Epithelial cell of esophagus (primary cell): ENCODE measurements at regions not wholly inside any gene's neighbourhood (a gene's known extent, or its start where the extent isn't known, plus 50 kb on each side); places are given as distances from the start of the nearest gene placed in this dataset.

Experiments used
- DNase-seq: peaks from one replicate; pipeline ENCODE4 v3.0.0; 2010; ENCODE audit warnings: low read depth
- H3K4me3 ChIP-seq: 2 replicates; pipeline ENCODE4 v1.5.1; 2011; ENCODE audit warnings: mild to moderate bottlenecking, low read length, control low read depth
- CTCF ChIP-seq: IDR thresholded peaks from 2 replicates; pipeline ENCODE4 v1.5.1; 2011; ENCODE audit warnings: low read depth, mild to moderate bottlenecking, low read length, control low read depth, inconsistent platforms; ENCODE audit not compliant: insufficient read depth; ENCODE audit errors: missing control alignments

GRCh38 chr2:14511541-14511940 lies 121.0 kb upstream of the LRATD1 start:
- no peak for DNase-seq
- TF ChIP-seq CTCF = no peak
- no peak overlapping the region for H3K4me3 ChIP-seq

- TF ChIP-seq CTCF = no peak
- no peak overlapping the region for H3K4me3 ChIP-seq
- DNase-seq = no peak
Measured at GRCh38 chr2:14513903-14514302, 118.6 kb upstream of the LRATD1 start.

- no peak overlapping the region for H3K4me3 ChIP-seq
- peak; percentile 91 for DNase-seq
- TF ChIP-seq CTCF = no peak
Measured at GRCh38 chr2:14516844-14517243, 115.7 kb upstream of the LRATD1 start.

GRCh38 chr2:14517731-14518130 lies 114.8 kb upstream of the LRATD1 start:
- no peak for TF ChIP-seq CTCF
- DNase-seq = peak; percentile 37

GRCh38 chr2:14520385-14520945 lies 112.1 kb upstream of the LRATD1 start:
- DNase-seq = no peak
- no peak overlapping the region for H3K4me3 ChIP-seq
- no peak for TF ChIP-seq CTCF

More at GRCh38 chr2:14517731-14518130, 114.8 kb upstream of the LRATD1 start:
- H3K4me3 ChIP-seq = no peak overlapping the region

- H3K4me3 ChIP-seq = no peak overlapping the region
- peak; percentile 86 for DNase-seq
- no peak for TF ChIP-seq CTCF
Measured at GRCh38 chr2:14524041-14524802, 108.3 kb upstream of the LRATD1 start.

- H3K4me3 ChIP-seq = no peak overlapping the region
- DNase-seq = peak; percentile 13
- no peak for TF ChIP-seq CTCF
Measured at GRCh38 chr2:14524803-14525080, 107.8 kb upstream of the LRATD1 start.
